Medulla oblongata (tissue), 1 donor: ENCODE measurements at regions not wholly inside any gene's neighbourhood (a gene's known extent, or its start where the extent isn't known, plus 50 kb on each side); places are given as distances from the start of the nearest gene placed in this dataset.

Experiments used
- DNase-seq: peaks from one replicate; pipeline ENCODE4 v3.0.0-alpha.2; 2015; ENCODE audit errors: extremely low spot score

DNA sequence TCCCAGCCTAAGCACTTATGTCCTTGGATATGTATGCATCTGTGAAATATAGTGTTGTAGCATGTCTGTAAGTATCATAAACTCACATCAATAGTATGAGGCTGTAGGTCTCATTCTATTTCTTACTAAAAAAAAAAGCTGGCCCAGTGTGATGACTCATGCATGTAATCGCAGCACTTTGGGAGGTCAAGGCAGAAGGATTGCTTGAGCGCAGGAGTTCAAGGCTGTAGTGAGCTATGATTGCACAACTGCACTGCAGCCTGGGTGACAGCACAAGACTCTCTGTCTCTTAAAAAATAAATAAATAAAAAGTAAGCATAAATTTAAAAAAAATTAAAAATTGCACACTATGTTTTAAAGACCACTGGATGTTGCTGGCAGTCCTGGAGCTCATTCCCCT, 79.1 kb upstream of the SPATA13 start:
- no peak for DNase-seq

DNA sequence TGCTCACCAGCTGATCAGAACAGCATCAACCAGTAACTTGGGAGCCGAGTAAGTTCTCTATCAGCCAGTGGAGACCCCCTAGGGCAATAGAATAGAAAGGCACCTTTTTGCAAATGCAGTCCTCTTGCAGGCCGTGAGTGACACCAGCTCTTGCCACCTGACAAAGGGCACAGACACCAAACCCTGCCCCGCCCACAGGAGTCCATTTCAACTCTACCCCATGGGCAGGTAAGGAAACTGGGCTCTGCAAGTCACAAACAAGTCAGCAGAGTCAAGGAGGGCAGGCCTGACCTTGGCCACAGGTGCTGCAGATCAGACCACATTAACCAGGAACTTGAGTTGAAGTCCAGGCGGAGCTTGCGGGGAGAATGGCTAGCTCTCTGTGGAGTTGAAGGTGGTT, 77.4 kb upstream of the SPATA13 start:
- no peak for DNase-seq

DNA sequence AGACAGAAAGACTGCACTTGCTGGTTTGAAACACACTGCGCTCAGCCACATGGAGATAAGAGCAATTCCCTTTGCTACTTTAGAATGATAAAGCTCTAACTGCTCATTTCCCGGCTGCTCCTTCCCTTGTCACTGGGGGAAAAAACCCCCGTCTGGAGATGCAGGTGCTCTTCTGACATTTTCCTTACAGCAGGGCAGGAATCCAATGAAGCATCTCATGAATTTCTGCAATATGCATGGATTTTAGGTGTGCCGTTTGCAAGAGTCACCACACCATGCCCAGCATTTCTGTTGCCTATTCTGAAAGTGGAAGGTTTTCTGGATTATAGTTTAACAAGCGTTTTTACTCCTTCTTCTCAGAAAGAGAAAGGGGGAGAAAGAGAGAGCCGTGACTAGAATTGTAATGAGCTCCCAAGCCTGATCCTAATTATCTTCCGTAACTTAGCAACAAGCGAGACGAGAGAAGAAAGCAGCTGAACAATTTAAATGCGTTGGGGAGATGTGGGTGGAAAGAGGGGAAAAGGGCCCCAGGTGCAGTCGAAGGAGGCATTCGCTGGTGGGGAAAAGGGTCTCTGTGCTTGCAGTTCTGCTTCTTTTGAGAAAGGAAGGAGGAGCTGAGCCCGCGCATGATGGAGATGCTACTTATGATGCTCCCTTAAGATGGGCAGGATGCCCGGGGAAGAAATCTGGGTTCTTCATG, 76.6 kb upstream of the SPATA13 start:
- peak; percentile 71 for DNase-seq

DNA sequence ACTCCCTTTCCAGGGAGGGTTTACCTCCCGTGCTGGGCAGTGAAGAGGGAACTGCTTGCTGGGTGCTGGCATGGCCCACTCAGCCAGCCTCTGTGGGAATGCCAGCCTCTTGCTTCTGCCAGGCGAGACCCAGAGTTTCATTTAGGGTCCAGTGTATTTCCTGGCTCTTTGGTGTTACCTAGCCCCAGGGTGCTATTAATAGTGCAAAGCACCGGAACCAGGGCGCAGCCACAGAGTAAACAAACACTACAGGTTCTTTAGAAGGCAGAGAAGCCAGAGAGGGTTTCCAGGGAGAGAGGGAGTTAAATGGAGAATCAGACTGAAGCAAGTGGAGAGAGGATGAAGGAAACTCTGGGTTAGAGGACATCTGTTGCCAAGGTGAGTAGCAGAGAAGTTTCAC, 74.9 kb upstream of the SPATA13 start:
- DNase-seq, result no peak

DNA sequence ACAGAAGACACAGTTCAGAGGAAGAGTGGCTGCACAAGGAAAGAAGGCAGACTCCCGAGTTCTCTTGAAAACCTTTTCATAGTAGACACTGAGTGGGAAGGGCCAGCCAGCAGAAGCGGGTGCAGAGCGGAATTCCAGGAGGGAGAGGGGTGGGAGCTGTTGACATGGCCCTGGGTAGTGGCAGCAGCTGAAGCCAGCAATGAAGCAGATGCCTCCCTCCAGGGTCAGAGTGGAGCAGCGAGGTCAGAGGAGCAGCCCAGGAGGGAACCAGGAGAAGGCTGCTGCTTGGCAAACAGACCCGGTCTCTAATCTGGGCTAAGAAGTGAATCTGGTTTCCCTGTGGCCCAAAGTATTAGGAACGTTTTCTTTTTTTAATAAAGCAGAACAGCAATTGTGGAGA, 73.9 kb upstream of the SPATA13 start:
- DNase-seq, result no peak

GRCh38 chr13:24087605-24088225, 72.8 kb upstream of the SPATA13 start:
- DNase-seq, result no peak

DNA sequence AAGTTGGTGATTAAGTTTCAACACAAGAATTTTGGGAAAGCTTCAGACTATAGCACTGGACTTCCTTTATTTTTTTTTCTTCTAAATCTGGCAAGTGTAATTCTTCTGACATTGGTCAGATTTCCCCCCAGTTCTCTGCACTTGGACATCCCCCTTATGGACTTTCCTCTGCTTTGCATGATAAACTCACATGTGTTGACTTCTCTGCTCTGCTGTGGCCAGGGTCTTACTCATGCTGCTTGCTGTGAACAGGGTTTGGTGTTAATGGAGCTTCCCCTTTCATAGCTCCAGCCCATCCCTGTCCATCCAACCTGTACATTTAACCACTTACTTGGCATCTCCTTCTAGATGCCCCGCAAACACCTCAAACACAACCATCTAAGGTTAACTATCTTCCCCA, 70.5 kb upstream of the SPATA13 start:
- no peak for DNase-seq

- no peak for DNase-seq
These were observed 69.4 kb upstream of the SPATA13 start for GRCh38 chr13:24091080-24091479.

- DNase-seq, result no peak
These were observed 68.4 kb upstream of the SPATA13 start for GRCh38 chr13:24092108-24092507.

DNA sequence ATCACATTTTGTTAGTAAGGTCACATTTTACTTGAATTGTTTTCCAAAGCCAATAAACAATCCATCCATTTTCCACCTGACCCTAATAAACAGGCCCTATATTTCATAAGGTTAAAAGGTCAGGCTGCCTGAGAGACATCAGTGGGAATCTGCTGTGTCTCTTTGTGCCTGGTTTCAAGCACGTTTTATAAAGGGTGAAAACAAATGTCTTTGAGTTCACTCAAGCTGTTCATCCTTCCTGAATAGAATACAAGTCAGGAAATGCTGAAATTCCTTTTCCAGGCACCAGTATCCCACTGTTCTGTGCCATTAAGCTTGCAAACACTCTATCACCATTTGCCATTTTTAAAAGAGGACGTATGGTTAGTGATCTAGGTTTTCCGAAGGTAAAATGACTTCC, 67.5 kb upstream of the SPATA13 start:
- no peak for DNase-seq

GRCh38 chr13:24096659-24097058, 63.9 kb upstream of the SPATA13 start:
- DNase-seq, result no peak

DNA sequence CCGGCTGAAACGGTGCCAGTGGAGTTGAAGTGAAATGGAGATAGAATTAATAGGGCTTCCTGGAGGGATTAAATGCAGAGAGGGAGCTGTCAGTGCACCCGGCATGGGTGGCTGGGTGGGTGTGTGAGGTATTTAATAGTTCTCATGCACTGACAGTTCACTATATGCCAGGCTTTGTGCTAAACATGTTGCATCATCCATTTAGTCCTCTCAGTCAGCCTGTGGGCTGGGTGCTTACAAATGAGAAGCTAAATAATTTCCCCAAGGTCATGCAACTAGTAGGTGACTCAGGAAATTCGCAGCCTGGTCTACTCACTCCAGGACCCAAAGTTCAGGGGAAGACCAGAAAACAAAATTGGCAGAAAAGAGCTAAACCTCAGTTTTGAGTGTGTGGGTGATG, 63.5 kb upstream of the SPATA13 start:
- no peak for DNase-seq

DNA sequence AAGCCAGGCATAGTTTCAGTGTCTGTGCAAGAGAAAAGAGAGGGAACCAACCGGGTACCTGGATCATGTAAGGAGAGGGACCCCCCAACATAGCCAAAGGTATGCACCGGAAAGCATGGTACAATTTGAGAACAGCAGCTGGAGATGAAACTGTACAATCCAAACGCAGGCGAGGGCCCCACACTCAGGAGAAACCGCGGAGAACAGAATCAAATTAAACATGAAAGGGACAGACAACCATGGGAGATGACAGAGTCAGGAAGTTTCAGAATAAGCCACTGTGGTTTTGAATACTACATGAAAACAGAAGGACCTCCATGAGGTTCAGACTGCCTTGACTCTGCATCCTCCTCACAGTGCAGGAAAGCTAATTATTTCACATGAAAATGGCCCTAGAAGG, 62.9 kb upstream of the SPATA13 start:
- no peak for DNase-seq

- DNase-seq, result no peak
These were observed 61.0 kb upstream of the SPATA13 start for GRCh38 chr13:24099490-24099889.

DNA sequence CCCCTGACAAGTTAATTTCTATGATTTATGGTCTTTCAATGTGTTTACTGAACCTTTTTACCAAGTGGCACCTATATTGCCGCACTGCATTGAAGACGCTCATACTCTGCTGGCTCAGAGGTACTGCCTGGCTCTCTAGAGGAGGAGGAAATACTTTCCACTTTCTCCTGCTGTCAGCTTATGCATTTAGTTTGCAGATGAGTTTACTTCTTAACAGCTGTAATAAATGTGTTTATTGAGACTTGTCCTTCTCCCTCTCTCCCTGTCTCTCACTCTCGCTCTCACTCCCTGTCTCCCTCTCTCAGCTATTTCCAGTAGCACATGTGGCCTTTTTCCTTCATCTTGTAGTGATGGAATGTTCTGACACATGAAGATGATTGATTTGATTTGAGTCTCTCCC, 60.3 kb upstream of the SPATA13 start:
- DNase-seq, result no peak

DNA sequence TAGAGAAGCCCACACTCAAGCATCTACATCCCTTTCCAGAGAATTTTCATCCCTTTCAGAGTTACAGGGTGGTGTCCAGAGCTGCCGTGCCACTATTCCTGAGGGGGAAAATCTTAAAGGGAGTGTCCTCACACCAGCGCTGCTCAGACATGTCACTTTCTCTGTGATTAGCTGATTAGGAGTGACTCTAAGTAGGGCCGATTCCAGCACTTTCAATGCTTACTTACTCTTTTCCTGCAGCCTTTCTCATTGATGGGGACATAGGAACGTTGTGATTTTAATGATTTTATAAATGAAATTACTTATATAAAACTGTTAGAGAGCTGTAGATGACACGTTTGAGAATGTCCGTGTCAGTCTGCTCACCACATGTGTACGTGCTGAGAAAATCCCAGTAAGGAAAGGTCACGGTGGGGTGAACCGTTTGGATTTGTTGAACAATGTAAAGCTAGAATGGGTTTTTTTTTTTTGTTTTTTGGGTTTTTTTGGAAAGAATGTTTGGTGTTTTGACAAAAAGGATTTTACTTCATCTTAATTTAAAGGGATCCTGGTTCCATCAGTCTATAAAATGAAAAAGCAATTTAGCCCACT, 56.6 kb upstream of the SPATA13 start:
- DNase-seq, result no peak

GRCh38 chr13:24104723-24105122, 55.8 kb upstream of the SPATA13 start:
- DNase-seq, result no peak

DNA sequence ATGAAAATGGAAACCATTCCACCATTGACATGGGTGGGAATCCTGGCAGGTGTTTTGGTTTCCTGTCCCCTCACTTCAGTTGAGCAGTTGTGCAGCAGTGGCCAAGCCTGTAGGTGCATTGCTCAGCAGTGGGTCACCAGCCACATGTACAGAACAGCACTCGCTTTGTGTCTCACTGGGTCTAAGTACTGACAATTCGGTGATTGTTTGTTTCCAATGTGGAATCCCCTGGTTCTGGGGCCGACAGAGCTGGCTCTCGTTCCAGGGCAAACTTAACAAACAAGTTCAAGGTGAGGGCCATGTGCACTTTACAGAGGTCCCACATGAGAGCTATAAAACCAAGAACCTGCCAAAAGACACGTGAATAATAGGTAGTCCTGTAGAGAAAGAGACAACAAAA, 54.1 kb upstream of the SPATA13 start:
- peak; percentile 87 for DNase-seq

- DNase-seq, result no peak
These were observed 52.4 kb upstream of the SPATA13 start for GRCh38 chr13:24107955-24108614.

- no peak for DNase-seq
These were observed 51.9 kb upstream of the SPATA13 start for GRCh38 chr13:24108615-24108965.

DNA sequence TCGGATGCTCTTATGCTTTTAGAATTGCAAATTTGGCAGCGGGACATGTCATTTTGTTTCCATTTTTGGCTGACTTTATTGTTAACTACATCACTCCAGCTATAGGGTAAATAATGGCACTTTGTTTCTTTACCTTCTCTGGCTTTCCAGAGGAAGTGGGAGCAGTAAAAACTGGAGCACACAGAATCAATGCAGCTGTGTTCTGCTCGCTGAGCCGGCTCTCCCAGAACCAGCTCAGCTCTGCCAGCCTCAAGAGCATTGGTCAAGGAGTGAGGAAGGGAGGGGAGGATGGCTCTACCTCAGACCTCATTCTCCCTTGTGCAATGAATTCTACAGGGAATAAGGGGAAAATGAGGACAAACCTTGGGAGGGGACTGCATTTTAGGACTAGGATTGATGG, 50.5 kb upstream of the SPATA13 start:
- peak; percentile 71 for DNase-seq
